Kidney (tissue), 13 donors: ENCODE measurements at regions not wholly inside any gene's neighbourhood (a gene's known extent, or its start where the extent isn't known, plus 50 kb on each side); places are given as distances from the start of the nearest gene placed in this dataset.

Experiments
- DNase-seq, 5 donors: peaks; one replicate each; pipeline ENCODE4 v3.0.0-alpha.2; 2013 to 2020
- FAIRE-seq: peaks from 2 replicates; lab custom pipeline; 2012; peaks lifted over from hg19 to GRCh38; lab: Jason Lieb, UNC
- H3K27ac ChIP-seq, 2 donors: one replicate each; pipeline ENCODE4 v1.7.0; 2013; ENCODE audit warnings: low read depth in 2 of 2, low read length in 2 of 2, inconsistent platforms in 1 of 2
- H3K27me3 ChIP-seq: one replicate; pipeline ENCODE4 v1.7.1; 2013; ENCODE audit warnings: low read length, inconsistent platforms; ENCODE audit not compliant: control insufficient read depth, insufficient read depth
- H3K36me3 ChIP-seq, 3 donors: one replicate each; pipeline versions ENCODE4 v1.7.0 to v1.7.1; 2013; ENCODE audit warnings: low read length in 3 of 3, control low read depth in 1 of 3, inconsistent platforms in 1 of 3; ENCODE audit not compliant: insufficient read depth in 3 of 3, control insufficient read depth in 2 of 3
- H3K4me1 ChIP-seq, 3 donors: one replicate each; pipeline versions ENCODE4 v1.7.0 to v1.7.1; 2013; ENCODE audit warnings: low read length in 3 of 3, inconsistent platforms in 1 of 3, low read depth in 1 of 3; ENCODE audit not compliant: control insufficient read depth in 2 of 3, insufficient read depth in 2 of 3
- H3K4me3 ChIP-seq, 3 donors: one replicate each; pipeline versions ENCODE4 v1.7.0 to v1.8.1; 2013; ENCODE audit warnings: low read length in 3 of 3, control low read depth in 1 of 3, inconsistent platforms in 1 of 3
- H3K9ac ChIP-seq, 3 donors: one replicate each; pipeline versions ENCODE4 v1.7.0 to v1.7.1; 2013; ENCODE audit warnings: low read length in 3 of 3, control low read depth in 1 of 3, inconsistent platforms in 1 of 3
- H3K9me3 ChIP-seq, 3 donors: one replicate each; pipeline versions ENCODE4 v1.7.0 to v1.7.1; 2013; ENCODE audit warnings: low read length in 3 of 3, control low read depth in 1 of 3, inconsistent platforms in 1 of 3; ENCODE audit not compliant: control insufficient read depth in 2 of 3, insufficient read depth in 1 of 3
- intact Hi-C: fragments of 100-400 bp; cut with DNase I; formaldehyde crosslinking; loops from one replicate; pipeline ENCODE4 v1.11.1; 2022
- TF ChIP-seq, protein P1 (sequence below): IDR thresholded peaks from 3 replicates; pipeline ENCODE4 v1.5.1; 2012; ENCODE audit warnings: mild to moderate bottlenecking, moderate library complexity, borderline replicate concordance; ENCODE audit not compliant: insufficient read depth; ENCODE audit errors: extremely low read depth
- donor health status: control.
- donor health status: control.
- donor health status: control.
- donor health status: control.
- donor health status: control.
- donor health status: DM: yes; HTN: yes; CAD: no.
- donor health status: Normal renal cell carcinoma (clear cell type).

DNA sequence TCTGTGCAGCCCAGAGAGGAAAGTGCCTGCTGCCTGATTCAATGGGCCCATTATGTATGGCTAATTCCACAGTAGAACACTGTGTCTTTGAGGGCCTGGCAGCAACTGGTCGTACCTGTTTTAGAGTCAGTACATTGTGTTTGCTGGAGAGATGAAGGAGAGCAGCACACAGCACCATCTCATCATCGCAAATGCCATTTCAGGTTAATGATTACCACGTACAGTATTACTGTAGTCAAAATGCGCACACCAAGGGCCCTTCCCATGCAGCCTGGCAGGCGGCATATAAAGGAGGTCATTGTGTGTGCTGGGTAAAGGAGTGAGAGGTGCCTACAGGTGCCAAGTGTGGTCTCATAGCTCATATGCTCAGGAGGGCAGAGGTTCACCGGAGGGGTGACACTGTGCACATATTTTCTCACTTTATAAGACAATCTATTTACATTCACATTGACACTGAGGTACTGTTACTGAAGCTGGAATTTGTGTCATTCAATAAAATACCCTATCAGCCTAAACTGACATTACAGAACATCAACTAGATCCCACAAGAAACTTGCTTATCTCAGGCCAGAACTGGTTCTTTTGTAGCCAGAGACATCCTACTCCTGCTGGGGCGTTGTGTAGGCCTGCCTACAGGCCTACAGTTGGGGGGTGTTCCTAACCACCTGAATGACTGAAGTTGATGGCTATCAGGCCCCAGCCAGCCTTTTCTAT, 90.4 kb downstream of the APIP start:
- FAIRE-seq (no peak), DNase-seq (peak in 4 of 5 donors; percentile 37 to 77 (median 62))
- Histone ChIP-seq H3K4me3 (no peak overlapping the region), H3K9me3 (no peaks in the 10 kb centered on the region), H3K27me3 (no peaks in the 10 kb centered on the region), H3K9ac (no peak overlapping the region), H3K36me3 (no peaks in the 10 kb centered on the region), H3K27ac (peak overlapping the region in 1 of 2 donors; percentile 58), H3K4me1 (peaks cover 0 to 10% (median 0%) of the 10 kb centered on the region in 3 donors)
- TF ChIP-seq, protein P1, sequence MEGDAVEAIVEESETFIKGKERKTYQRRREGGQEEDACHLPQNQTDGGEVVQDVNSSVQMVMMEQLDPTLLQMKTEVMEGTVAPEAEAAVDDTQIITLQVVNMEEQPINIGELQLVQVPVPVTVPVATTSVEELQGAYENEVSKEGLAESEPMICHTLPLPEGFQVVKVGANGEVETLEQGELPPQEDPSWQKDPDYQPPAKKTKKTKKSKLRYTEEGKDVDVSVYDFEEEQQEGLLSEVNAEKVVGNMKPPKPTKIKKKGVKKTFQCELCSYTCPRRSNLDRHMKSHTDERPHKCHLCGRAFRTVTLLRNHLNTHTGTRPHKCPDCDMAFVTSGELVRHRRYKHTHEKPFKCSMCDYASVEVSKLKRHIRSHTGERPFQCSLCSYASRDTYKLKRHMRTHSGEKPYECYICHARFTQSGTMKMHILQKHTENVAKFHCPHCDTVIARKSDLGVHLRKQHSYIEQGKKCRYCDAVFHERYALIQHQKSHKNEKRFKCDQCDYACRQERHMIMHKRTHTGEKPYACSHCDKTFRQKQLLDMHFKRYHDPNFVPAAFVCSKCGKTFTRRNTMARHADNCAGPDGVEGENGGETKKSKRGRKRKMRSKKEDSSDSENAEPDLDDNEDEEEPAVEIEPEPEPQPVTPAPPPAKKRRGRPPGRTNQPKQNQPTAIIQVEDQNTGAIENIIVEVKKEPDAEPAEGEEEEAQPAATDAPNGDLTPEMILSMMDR, result no peak
- intact Hi-C loops, result no loop called here

DNA sequence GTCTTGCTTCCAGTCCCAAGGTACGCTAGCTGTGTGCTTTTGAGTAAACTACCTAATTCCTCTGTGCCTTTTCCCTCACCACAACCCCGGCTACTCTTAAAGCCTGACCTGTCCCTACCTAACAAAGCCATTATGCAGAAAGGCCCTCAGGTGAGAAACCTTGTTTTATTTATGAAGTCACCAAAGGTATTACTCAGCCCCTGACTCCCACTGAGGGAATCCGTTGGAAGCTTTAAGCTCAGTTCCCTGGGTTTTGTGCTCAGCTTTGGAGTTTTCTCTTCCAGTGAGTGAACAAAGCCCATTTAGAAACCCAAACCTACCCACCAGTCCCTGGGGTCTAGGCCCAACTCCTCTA, 90.9 kb downstream of the APIP start:
- intact Hi-C loops, result no loop called here
- FAIRE-seq (no peak), DNase-seq (no peak)
- peak overlapping the region in 1 of 2 donors; percentile 58 for H3K27ac ChIP-seq
- no peaks in the 10 kb centered on the region for H3K9me3 ChIP-seq
- H3K4me1 ChIP-seq, result peaks cover 0 to 10% (median 0%) of the 10 kb centered on the region in 3 donors
- no peaks in the 10 kb centered on the region for H3K36me3 ChIP-seq
- H3K4me3 ChIP-seq, result no peak overlapping the region
- H3K27me3 ChIP-seq, result no peaks in the 10 kb centered on the region
- TF ChIP-seq, protein P1, result no peak
- no peak overlapping the region for H3K9ac ChIP-seq

DNA sequence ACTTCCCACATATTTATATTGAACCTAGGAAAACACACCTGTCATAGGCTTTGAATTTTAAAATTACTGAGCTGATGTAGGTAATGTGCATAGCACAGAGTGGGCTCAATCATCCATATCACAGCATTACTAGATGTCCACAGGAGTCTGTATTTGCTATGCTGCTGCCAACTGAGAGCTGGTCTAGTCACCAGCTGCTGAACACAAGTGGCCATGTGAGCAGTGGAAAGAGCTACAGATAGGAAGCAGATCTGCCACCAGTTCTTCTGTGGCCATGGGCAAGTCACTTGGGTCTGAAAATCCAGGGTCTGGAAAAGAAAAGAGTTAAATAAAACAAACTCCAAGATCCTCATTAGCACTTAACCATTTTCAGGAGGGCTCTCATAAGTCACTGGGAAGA, 91.8 kb downstream of the APIP start:
- no peak overlapping the region for H3K27ac ChIP-seq
- no peak for FAIRE-seq

More for the DNA sequence above, 91.8 kb downstream of the APIP start:
- TF ChIP-seq, protein P1, result no peak
- Histone ChIP-seq H3K27me3 (no peaks in the 10 kb centered on the region), H3K4me1 (peaks cover 0 to 10% (median 0%) of the 10 kb centered on the region in 3 donors), H3K9me3 (no peaks in the 10 kb centered on the region), H3K4me3 (no peak overlapping the region), H3K36me3 (no peaks in the 10 kb centered on the region), H3K9ac (no peak overlapping the region)
- intact Hi-C loops, result no loop called here
- no peak for DNase-seq
